CD4-positive, alpha-beta T cell (primary cell): ENCODE measurements at regions not wholly inside any gene's neighbourhood (a gene's known extent, or its start where the extent isn't known, plus 50 kb on each side); places are given as distances from the start of the nearest gene placed in this dataset.

Experiments used
- ATAC-seq: fragments of 200-7000 bp; cut with Tn5 transposase; one replicate; pipeline ENCODE4 v1.10.0; 2022; ENCODE audit warnings: mild to moderate bottlenecking; ENCODE audit not compliant: poor library complexity
- CTCF ChIA-PET: fragments of 350-600 bp; sonication (Branson Sonifier 250); formaldehyde crosslinking; loops from one replicate; lab custom pipeline; 2021; ENCODE audit warnings: antibody characterized with exemption, inconsistent platforms; lab: Charles Lee
- POLR2A ChIA-PET: fragments of 350-600 bp; sonication (Branson Sonifier 250); formaldehyde crosslinking; loops from one replicate; lab custom pipeline; 2021; ENCODE audit warnings: antibody characterized with exemption, inconsistent platforms; lab: Charles Lee
- DNase-seq, 14 experiments: peaks; one replicate each; pipeline ENCODE4 v3.0.0-alpha.2; 2013 to 2020; ENCODE audit warnings: mixed read lengths in 2 of 14
- H3K27ac ChIP-seq, 2 donors: one replicate each; pipeline versions ENCODE4 v1.5.1 to v1.7.0; 2013; ENCODE audit warnings: low read length in 2 of 2, low read depth in 1 of 2, mild to moderate bottlenecking in 1 of 2
- H3K27me3 ChIP-seq, 2 experiments: 1 replicate in 1 of 2; 2 replicates in 1 of 2; pipeline versions ENCODE4 v1.6.1 to v1.7.0; 2013; ENCODE audit warnings: low read length in 2 of 2, control low read depth in 1 of 2, mild to moderate bottlenecking in 1 of 2, moderate library complexity in 1 of 2; ENCODE audit not compliant: insufficient read depth in 2 of 2, control insufficient read depth in 1 of 2
- H3K36me3 ChIP-seq: one replicate; pipeline ENCODE4 v1.6.1; 2013; ENCODE audit warnings: low read length, control low read depth; ENCODE audit not compliant: insufficient read depth
- H3K4me1 ChIP-seq: one replicate; pipeline ENCODE4 v1.6.1; 2013; ENCODE audit warnings: low read length, control low read depth; ENCODE audit not compliant: insufficient read depth
- H3K4me3 ChIP-seq: one replicate; pipeline ENCODE4 v1.5.1; 2013; ENCODE audit warnings: mild to moderate bottlenecking, low read length, moderate library complexity
- H3K9me3 ChIP-seq, 2 experiments: 1 replicate in 1 of 2; 2 replicates in 1 of 2; pipeline versions ENCODE4 v1.6.1 to v1.7.0; 2013; ENCODE audit warnings: low read length in 2 of 2, mild to moderate bottlenecking in 2 of 2, control low read depth in 1 of 2, moderate library complexity in 1 of 2; ENCODE audit not compliant: control insufficient read depth in 1 of 2, insufficient read depth in 1 of 2
- H3K27ac Mint-ChIP-seq: one replicate; pipeline ENCODE4 v1.8.0; 2020; ENCODE audit warnings: mixed read lengths
- H3K27me3 Mint-ChIP-seq: one replicate; pipeline ENCODE4 v1.8.0; 2021; ENCODE audit warnings: mixed read lengths
- H3K36me3 Mint-ChIP-seq: one replicate; pipeline ENCODE4 v1.8.0; 2021; ENCODE audit warnings: low read depth, mixed read lengths
- H3K4me1 Mint-ChIP-seq: one replicate; pipeline ENCODE4 v1.8.0; 2021; ENCODE audit warnings: low read depth, mixed read lengths
- H3K4me3 Mint-ChIP-seq: one replicate; pipeline ENCODE4 v1.8.0; 2020; ENCODE audit warnings: mild to moderate bottlenecking, mixed read lengths
- H3K9me3 Mint-ChIP-seq: one replicate; pipeline ENCODE4 v1.8.0; 2020; ENCODE audit warnings: mixed read lengths
- CTCF ChIP-seq: fragments of 200-600 bp; IDR thresholded peaks from one replicate; pipeline ENCODE4 v1.8.0; 2022; ENCODE audit warnings: antibody characterized with exemption, mild to moderate bottlenecking
- intact Hi-C, 2 experiments: fragments of 100-400 bp; cut with DNase I in 1 of 2; cut with micrococcal nuclease in 1 of 2; formaldehyde crosslinking; loops; one replicate each; pipeline versions ENCODE4 v1.15.1 to v1.9.0; 2023 to 2025; cut with DNase I, micrococcal nuclease

- Histone ChIP-seq H3K27ac (peak overlapping the region; percentile 55 to 60), H3K36me3 (no peaks in the 10 kb centered on the region), H3K27me3 (no peaks in the 10 kb centered on the region), H3K9me3 (no peaks in the 10 kb centered on the region), H3K4me3 (no peak overlapping the region), H3K4me1 (peaks cover 61% of the 10 kb centered on the region)
- intact Hi-C loops: loop anchor here (2.0 to 10.0 kb wide), 3 partner anchors 36 to 118 kb away; partner anchors contain the start of gene AKAP11 (in 1 of the 2)
- ATAC-seq: peak; percentile 64
- Mint-ChIP-seq H3K27ac (peak overlapping the region; percentile 83), H3K4me3 (peak overlapping the region; percentile 50), H3K4me1 (peaks cover 77% of the 10 kb centered on the region), H3K27me3 (no peaks in the 10 kb centered on the region), H3K36me3 (no peaks in the 10 kb centered on the region), H3K9me3 (no peaks in the 10 kb centered on the region)
- no peak for TF ChIP-seq CTCF
- CTCF ChIA-PET: interaction anchor here (0.8 kb wide), 1 partner anchor 59 kb away, joined by 3 read pairs; no protein-coding TSS in a partner anchor
- POLR2A ChIA-PET: interaction anchor here (1.5 to 3.7 kb wide), 6 partner anchors 9 to 120 kb away, joined by 4 to 20 read pairs (median 6); partner anchors contain the start of gene AKAP11
- DNase-seq: peak in 4 of 14 experiments; percentile 46 to 72 (median 64)
These were observed 121.0 kb downstream of the AKAP11 start for GRCh38 chr13:42392716-42393572.

GRCh38 chr13:42393573-42394360 is 121.8 kb downstream of the AKAP11 start:
- no peak for ATAC-seq
- H3K27ac Mint-ChIP-seq: peak overlapping the region; percentile 83
- H3K4me3 ChIP-seq: no peak overlapping the region

More at GRCh38 chr13:42393573-42394360, 121.8 kb downstream of the AKAP11 start:
- Mint-ChIP-seq H3K4me3 (peak overlapping the region; percentile 81), H3K27me3 (no peaks in the 10 kb centered on the region), H3K4me1 (peaks cover 69% of the 10 kb centered on the region), H3K9me3 (no peaks in the 10 kb centered on the region), H3K36me3 (no peaks in the 10 kb centered on the region)
- intact Hi-C loops: loop anchor here (2.0 to 10.0 kb wide), 3 partner anchors 36 to 119 kb away; partner anchors contain the start of gene AKAP11 (in 1 of the 2)
- no peak for DNase-seq
- Histone ChIP-seq H3K27ac (peak overlapping the region; percentile 48 to 60), H3K4me1 (peaks cover 54% of the 10 kb centered on the region), H3K27me3 (no peaks in the 10 kb centered on the region), H3K36me3 (no peaks in the 10 kb centered on the region), H3K9me3 (no peaks in the 10 kb centered on the region)
- CTCF ChIA-PET: interaction anchor here (0.5 kb wide), 1 partner anchor 1297 kb away, joined by 3 read pairs; no protein-coding TSS in a partner anchor
- no peak for TF ChIP-seq CTCF
- POLR2A ChIA-PET: interaction anchor here (0.9 to 3.7 kb wide), 7 partner anchors 10 to 121 kb away, joined by 4 to 20 read pairs (median 5); partner anchors contain the start of gene AKAP11
